ENCODE measurements at regions not wholly inside any gene's neighbourhood (a gene's known extent, or its start where the extent isn't known, plus 50 kb on each side); places are given as distances from the start of the nearest gene placed in this dataset.
A peak's percentile ranks its signal among the peaks of the same experiment; 100 is the strongest.

DNA sequence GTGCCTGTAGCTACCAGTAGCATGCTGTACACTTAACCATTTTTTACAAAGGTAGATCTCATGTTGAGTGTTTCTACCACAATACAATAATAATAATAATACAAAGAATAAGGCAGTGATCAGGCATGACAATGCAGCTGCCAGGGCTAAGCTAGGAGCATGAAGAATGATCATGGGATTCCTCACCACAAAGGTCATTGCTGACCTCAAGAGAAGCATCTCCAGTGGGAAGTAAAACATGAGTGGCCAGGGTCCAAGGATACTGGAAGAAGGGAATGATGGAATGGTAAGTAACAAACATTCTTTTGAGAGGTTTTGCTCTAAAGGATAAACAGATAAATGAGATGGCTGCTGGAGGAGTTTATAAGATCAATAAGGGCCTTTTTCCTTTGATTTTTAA is 591.1 kb downstream of the TNS3 start:
- DNase-seq (ENCODE audit: low read depth), result peak; percentile 67

DNA sequence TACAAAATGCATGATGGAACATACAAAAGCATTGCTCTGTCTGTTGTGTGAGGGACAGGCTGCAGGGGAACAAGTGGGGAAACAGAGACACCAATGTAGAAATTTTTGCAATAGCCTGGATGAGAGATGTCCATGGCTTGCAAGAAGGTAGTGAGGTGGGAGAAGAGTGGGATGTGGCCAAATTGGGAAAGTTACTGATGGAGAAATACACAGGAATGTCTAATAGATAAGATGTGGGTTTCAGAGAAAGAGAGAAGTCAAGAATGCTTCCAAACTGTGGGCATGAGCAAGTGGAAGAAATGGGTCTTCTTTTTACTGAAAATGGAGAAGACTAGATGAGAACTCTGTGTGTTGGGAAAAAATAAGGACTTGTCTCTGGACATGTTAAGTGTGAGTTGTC is 592.7 kb downstream of the TNS3 start:
- DNase-seq (ENCODE audit: low read depth), result no peak

DNA sequence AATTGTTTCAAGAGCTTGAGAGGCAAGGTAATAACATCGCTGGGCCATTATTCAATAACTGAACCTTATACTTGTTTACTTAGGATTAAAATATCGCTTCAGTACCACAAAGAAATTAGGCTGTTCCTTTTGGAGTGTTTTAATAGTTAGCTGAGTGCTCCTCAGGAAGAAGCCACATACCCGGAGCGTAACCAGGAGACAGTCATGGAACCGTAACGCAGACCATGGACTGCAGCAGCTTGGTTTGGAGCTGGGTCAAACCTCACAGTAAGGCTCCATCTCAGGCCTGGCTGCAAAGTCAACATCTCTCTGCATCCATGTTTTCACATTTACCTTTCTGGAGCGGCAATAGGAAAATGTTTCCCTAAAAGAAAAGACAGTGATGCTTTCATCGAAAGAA is 599.0 kb downstream of the TNS3 start:
- DNase-seq (ENCODE audit: low read depth), result no peak

DNA sequence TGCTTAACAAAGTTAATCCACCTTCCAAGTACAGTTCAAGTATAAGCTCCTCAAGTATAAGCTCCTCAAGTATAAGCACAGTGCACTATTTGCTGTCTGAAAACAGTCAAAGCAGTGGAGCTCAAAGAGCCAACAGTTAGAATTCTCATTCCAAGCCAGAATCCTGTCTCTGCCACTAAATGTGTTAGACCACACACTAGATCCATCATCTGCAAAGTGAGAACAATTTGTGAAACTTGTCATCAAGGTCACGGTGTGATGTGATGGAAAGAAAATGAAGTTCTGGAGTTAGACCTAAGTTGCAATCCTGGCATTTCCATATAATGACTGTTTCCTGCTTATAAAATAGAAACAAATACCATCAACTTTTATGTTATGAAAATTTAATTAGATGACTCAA is 602.5 kb downstream of the TNS3 start:
- no peak for DNase-seq (ENCODE audit: low read depth)

DNA sequence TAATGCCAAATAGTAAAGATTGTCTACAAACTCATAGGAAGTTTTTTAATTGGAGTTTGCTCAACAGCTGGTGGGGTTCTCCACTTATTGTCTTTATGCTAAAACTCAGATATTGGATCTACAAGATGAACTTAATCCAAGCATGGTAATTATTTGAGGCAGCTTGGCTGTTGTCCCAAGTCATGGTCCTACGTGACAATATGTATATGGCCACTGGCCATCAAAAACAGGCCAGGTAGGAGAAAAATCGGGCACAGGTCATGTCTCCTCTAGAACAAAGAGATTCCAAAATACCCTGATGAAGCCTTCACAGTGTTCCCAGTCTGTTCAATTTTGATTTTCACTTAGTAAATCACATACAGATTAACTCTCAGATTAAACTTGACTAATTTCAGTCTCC is 606.4 kb downstream of the TNS3 start:
- no peak for DNase-seq (ENCODE audit: low read depth)

DNA sequence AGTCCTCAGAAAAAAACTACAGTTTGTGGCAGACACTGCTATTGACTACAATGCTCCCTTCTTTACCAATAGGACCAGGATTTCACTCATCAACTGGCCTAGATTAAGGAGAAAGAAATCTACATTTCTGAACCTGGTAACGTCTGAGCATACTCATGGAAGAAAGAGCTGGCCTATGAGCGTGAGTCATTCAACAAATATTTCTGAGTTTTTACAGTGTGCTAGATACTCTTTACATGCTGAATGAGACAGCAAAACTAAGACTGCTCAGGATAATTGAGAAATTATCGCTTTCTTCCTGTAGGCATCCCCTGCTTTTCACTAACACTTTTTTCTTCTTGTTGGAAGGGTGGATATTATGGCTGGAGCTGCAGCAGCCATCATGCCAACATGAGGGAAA is 609.7 kb downstream of the TNS3 start:
- peak; percentile 84 for DNase-seq (ENCODE audit: low read depth)

DNA sequence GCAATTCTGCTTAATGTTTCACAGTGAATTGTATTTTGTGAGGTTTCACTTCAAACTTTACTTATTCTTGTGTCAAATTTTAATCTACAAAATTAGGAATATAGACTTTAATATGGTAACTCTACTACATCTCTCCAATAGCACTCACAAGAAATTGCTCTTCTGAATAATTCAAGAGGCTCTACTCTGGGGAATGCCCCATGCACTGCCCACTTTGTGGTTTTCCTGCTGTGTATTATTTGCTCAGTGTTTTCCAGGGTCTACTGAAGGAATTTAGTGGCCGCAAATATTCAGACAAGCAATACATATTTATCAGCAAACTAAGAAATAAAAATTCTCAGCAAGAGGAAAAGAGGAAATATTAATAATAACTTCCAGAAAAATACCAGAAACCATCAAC is 611.4 kb downstream of the TNS3 start:
- peak; percentile 24 for DNase-seq (ENCODE audit: low read depth)

DNA sequence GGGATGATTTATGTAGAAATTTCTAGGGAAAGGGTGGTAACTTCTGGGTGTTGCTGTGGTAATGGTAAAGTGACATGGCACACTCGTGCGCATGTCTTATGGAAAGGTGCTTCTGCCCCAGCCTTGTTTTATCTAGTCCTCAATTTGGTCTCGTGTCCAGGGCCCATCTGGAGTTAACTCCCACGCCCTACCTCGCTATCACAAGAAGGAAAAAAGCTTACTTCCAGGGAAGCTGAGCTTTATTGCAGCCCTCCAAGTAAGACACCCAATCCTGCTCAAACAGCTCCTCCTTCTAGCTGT is 611.8 kb downstream of the TNS3 start:
- no peak for DNase-seq (ENCODE audit: low read depth)

DNA sequence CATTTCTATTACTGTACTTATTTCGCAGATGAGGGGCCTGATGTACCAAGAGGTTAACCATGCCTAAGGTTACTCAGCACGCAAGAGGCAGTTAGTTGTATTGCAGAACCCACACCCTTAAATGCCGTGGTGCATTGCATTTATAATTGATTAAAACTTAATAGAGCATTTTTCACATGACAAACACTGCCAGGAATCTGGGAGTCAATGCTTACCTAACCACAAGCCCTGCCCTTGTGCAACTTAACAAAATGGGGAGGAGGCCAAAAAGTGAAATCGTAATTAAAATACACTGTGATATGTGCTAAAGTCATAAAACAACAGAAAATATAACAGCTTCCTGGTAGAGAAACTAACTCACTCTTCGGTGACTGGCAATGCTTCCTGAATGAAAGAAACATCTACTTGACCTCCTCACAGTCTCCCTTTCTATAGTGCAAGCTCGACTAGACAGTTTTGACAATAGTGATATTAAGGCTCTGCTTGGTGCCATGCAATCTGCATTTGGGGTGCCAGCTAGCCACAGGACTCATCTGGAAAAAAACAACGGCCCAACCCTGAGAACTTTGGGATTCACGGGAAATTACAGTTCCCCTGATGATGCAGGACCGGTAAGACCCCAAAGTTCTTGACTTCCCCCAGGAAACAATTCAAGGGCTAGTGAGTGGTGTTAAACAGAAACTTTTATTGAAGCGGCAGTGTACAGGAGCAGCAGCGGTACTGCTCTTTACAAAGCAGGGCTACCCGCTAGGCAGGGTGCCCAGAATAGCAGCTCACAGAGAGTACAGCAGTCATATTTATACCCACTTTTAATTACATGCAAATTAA is 612.4 kb downstream of the TNS3 start:
- DNase-seq (ENCODE audit: low read depth), result peak; percentile 64

DNA sequence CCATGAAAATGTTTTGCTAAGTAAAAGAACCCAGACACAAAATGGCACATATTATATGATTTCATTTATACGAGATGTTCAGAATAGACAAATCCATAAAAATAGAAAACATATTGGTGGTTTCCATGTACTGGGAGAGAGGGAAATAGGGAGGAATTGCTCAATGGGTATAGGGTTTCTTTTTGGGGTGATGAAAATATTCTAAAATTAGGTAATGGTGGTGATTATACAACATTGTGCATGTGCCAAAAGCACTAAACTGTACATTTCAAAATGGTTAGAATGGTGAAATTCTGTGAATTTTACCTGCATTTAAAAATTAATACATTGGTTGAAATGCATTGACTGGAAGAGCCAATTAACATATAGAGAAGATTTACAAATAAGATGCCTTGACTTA is 613.9 kb downstream of the TNS3 start:
- no peak for DNase-seq (ENCODE audit: low read depth)

DNA sequence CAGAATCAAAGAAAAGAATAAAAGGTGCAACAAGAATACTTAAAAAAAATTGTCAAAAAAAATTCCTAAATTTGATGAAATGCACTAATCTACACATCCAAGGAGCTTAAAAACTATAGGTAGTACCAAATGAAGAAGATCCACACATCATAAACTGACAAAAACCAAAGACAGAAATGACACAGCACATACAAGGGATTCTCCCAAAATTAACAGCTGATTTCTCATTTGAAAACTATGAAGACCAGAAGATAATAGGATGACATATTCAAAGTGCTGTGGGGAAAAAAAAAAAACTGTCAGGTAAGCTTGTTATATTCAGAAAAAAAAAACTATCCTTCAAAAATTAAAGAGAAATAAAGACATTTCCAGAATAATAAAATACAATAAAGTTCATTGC is 618.2 kb downstream of the TNS3 start:
- DNase-seq (ENCODE audit: low read depth), result no peak

DNA sequence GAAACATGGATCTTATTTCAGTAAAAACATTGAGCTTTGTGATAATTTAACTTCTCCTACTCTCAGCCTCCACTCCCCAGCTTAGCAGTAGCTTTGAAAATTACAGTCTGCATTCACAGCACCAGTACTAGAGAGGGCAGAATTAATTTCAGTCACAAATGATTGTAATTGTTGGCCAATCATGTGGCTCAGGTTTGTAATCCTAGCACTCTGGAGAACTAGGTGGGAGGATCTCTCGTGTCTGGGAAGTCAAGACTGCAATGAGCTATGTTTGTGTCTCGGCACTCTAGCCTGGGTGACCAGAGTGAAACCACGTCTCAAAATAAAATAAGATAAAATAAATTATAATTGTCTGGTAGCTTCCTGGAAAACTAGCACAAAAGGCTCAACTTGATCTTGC is 620.9 kb downstream of the TNS3 start:
- no peak for DNase-seq (ENCODE audit: low read depth)

DNA sequence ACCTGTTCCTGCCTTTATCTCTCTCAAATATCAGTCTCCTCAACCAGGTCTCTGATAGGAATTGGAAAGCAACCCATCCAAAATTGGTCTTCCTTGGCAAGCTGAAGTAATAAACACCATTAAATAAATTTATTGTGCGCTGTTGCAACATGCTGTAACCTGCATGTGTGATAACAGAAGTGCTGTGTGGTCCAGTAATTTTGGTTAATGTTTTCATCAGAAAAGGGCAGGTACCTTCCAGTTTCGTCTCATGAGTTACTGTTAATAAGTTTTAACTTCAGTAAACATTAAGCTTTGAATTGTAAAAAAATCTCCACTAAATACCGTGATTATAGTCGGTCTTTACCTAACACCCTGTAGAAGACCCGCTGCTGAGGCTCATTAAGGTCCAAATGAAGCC is 624.7 kb downstream of the TNS3 start:
- DNase-seq (ENCODE audit: low read depth), result no peak

DNA sequence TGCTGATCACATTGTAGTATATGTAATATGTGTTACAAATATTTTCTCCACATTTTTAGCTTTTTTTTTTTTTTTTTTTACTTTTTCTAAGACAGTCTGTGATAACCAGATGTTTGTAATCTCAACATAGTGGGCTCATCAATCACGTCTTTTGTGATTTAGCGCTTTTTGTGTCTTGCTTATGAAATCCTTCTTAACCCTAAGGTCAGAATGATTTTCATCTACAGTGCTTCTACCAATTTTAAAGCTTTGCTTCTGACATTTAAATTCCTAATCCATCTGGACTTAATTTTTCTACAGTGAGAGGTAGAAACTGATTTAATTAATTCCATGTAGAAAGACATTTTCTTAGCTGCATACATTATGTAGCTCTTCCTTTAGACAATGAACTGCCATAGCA is 626.4 kb downstream of the TNS3 start:
- DNase-seq (ENCODE audit: low read depth), result no peak

DNA sequence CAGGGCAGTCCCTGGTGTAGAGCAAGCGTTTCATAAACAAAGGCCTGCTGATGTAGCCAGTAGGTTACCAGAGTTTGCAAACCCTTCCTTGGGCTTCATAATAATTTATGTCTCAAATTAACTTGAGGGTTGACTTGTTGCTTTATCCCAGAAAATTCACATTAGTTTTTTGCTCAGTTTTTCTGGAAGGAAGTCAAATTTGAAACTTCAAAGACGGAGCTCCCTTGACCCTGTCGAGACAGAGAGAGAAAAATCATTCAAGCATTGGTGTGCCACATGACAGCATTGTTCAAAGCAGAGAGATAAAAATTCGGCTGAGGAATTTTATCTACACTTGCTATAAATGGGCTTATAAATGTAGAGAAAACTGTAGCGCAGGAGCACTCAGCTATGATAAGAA is 627.7 kb downstream of the TNS3 start:
- DNase-seq (ENCODE audit: low read depth), result no peak

DNA sequence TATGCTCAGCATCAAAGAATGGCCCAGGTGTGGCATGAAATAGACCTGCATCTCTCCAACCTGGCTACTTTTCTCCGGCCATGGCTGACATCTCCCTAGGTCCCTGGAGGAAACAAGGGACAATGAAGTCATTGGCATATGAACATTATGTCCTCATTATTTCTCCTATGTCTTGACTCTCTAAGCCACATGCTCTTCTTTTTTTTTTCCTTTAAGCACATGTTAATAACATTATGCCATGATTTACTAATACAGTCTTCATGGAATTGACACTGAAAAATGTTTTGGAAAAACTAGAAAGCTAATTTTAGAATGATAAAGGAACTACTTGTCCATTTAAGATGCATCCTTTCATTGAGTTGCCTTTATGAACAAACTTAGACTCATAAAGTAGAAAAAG is 628.9 kb downstream of the TNS3 start:
- no peak for DNase-seq (ENCODE audit: low read depth)

DNA sequence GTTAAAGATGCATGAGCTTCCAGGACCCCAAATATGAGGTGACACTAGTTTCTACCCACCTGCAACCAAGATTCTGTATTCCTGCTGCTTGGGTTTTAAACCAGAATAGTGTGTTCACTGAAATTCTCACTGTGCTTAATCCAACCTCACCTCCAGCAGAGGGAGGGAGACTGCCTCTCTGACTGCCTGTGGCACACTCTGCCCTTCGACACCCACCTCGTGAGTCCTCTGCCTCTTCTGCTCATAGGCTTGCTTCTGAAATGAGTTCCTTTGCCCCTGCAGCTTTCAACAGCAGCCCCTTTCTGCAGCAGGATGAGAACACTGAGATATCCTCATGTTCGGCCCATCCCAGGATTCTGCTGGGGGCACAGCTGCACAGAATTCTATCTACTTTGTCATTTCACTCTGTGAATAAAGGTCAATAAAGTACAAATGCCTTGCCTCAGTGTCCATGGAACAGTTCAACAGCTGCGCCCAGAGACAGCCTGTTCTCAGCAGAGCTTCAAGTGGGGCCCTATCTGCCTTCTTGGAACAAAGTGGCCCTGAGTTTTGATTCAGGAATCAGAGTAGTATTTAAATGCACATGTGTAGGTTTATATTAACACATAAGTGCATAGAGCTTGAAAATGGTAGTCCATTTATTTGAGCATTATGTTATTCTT is 632.5 kb downstream of the TNS3 start:
- peak; percentile 46 for DNase-seq (ENCODE audit: low read depth)

DNA sequence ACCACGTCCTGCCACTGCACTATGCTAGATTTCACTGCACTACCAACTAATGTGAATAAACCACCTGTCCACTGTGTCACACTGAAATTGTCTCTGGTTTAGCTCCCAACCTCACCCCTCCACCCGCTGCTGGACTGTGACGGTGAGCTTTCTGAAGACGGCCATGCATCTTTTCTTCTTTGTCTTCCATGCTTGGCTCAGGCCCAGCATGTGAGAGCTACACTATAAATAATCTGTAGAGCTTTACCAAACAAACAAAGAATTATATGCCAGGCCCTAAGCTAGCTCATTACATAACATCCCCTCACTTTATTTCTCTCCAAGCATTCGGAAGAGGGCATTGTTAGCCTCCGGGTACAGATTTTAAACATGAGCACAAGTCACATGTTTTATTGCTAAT is 633.2 kb downstream of the TNS3 start:
- no peak for DNase-seq (ENCODE audit: low read depth)

DNA sequence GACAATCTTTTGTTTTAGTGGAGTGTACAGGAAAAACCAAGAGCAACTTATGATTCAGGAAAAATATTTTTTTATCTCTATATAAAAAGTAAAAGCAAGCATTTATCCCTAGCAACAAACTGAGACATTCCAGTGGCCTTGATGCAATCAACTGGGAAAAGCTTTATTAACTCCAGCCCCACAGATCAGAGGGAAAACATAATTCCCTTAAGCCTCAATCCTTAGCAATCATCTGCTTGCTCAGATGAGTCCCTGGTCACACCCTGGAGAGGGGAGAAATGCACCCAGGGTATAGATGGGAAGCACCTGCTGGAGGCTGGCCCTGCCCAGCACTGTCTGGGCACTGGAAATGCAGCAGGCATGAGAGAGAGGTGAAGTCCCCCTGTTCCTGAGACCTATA is 636.6 kb downstream of the TNS3 start:
- DNase-seq (ENCODE audit: low read depth), result no peak

DNA sequence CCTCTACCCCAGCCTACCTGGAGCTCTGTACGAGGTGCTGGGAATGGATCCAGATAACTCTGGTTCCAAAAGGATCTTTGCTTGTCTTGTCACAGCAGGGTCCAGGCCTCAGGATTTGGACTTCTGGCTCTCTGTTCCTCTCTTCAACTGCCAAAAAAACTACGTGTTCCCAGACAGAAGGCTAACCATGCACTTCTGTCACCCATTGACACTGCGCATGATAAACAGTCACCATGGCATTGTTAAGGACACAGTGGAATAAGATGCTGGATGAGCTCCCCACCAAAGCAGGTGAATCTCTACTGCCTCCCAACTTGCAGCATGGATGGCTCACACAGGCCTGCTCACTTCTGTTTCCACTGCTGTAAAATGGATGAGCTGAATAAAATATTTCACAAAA is 637.9 kb downstream of the TNS3 start:
- DNase-seq (ENCODE audit: low read depth), result no peak

DNA sequence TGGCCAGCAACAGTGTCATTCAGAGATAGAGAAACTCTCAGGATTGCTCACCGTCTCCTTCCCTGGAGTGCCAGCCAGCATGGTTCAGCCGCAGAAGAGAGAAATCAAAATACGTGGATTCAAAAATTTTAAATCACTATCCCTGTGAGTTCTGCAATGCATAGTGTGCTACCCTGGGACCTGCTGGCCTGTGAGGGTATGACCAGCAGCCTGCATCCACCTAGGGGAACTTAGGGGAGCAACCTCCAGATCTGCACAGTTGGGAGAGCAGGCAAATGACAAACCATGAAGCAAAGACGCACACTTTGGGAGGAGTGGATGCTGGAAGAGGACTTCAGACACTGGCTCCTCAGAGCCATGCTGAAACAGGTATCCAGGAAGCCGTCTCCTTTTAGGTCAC is 639.3 kb downstream of the TNS3 start:
- DNase-seq (ENCODE audit: low read depth), result no peak

DNA sequence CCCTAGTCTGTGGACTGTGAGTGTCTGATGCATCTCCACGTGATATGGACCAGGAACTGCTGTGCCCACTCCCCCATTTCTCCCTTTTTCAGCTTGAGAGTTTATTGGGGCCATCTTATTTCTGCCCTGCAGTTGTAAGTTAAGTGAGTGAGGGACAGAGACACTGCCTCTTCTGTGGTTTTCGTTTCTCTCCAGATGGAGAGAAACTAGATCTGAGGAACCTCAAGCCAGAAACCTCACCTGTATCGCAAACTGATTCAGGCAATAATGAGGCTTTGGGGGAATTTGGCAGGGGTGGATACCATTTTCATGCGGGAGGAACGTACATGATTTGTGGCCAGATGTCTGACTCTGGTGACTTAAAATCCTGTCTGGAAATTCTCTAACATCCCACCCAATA is 641.7 kb downstream of the TNS3 start:
- no peak for DNase-seq (ENCODE audit: low read depth)

DNA sequence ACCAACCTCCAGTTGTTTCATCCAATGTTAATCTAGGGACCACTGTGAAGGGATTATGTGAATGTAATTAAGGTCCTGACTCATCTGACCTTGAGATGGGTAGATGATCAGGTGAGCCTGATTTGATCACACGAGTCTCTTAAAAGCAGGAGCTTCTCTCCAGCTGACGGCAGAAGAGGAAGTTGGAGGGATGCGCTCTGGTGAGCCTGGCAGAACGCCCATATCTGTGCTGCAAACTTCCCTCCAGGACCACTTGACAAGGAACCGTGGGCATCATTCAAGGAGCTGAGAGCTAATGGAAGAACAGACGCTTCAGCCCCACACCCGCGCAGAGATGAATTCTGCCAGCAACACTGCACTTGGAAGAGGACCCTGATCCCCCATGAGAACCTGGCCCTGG is 642.4 kb downstream of the TNS3 start:
- no peak for DNase-seq (ENCODE audit: low read depth)

DNA sequence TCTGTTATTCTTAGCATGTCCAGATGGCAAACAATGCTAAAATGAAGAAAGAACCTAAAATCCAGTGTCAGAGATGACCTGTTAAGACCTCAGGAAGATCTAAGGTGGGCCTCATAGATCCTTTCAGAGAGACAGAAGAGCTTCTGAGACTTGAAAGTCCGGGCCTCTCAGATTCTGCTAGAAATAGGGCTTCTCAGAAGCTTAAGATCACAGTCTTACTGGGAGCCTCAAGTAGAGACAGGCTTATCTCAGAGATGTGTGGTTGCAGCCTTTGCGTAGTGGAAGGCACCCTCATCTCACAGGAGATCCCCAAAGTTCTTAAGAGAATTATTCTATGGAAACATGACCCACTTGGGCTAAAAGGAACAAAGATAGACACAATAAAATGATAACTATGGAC is 642.8 kb downstream of the TNS3 start:
- DNase-seq (ENCODE audit: low read depth), result no peak
